Breast epithelium (tissue), 4 donors: ENCODE measurements at regions not wholly inside any gene's neighbourhood (a gene's known extent, or its start where the extent isn't known, plus 50 kb on each side); places are given as distances from the start of the nearest gene placed in this dataset.

Experiments used
- DNase-seq, 2 donors: peaks; one replicate each; pipeline ENCODE4 v3.0.0-alpha.2; 2019; ENCODE audit warnings: low spot score in 2 of 2
- H3K27ac ChIP-seq, 2 donors: fragments of 200-600 bp; sonication (generic) in 1 of 2; one replicate each; pipeline ENCODE4 v1.5.1; 2016 to 2019; ENCODE audit warnings: mild to moderate bottlenecking in 1 of 2
- H3K27me3 ChIP-seq, 2 donors: fragments of 200-600 bp; sonication (generic) in 1 of 2; one replicate each; pipeline versions ENCODE4 v1.5.1 to v1.6.0; 2017 to 2019; ENCODE audit warnings: control low read depth in 1 of 2, mild to moderate bottlenecking in 1 of 2
- H3K36me3 ChIP-seq: fragments of 200-600 bp; one replicate; pipeline ENCODE4 v1.5.1; 2019
- H3K4me1 ChIP-seq, 2 donors: fragments of 200-600 bp; sonication (generic); one replicate each; pipeline ENCODE4 v1.5.1; 2016 to 2019; ENCODE audit warnings: control low read depth in 1 of 2
- H3K4me3 ChIP-seq, 3 donors: fragments of 200-600 bp; sonication (generic); 1 replicate in 2 of 3; 2 replicates in 1 of 3; pipeline ENCODE4 v1.5.1; 2016 to 2019; ENCODE audit warnings: mild to moderate bottlenecking in 3 of 3, moderate library complexity in 2 of 3
- H3K9me3 ChIP-seq, 2 donors: fragments of 200-600 bp; sonication (generic) in 1 of 2; one replicate each; pipeline ENCODE4 v1.5.1; 2016 to 2019; ENCODE audit warnings: control low read depth in 1 of 2
- CTCF ChIP-seq, 3 donors: fragments of 450-650 bp; IDR thresholded peaks; one replicate each; pipeline ENCODE4 v1.5.1; 2016 to 2017; ENCODE audit warnings: antibody characterized with exemption in 3 of 3, mild to moderate bottlenecking in 3 of 3, moderate library complexity in 3 of 3
- POLR2A ChIP-seq: fragments of 450-650 bp; IDR thresholded peaks from one replicate; pipeline ENCODE4 v1.6.1; 2016; ENCODE audit warnings: antibody characterized with exemption, mild to moderate bottlenecking, moderate library complexity
- POLR2AphosphoS5 ChIP-seq, 3 donors: sonication (generic); formaldehyde crosslinking; IDR thresholded peaks; one replicate each; pipeline ENCODE4 v1.6.1; 2017; ENCODE audit warnings: antibody characterized with exemption in 3 of 3
- intact Hi-C: fragments of 100-400 bp; cut with DNase I; formaldehyde crosslinking; loops from one replicate; pipeline ENCODE4 v1.15.1; 2023; ENCODE audit warnings: low total_unique reads

- Histone ChIP-seq H3K36me3 (no peaks in the 10 kb centered on the region), H3K9me3 (no peaks in the 10 kb centered on the region), H3K27me3 (no peaks in the 10 kb centered on the region), H3K27ac (no peak overlapping the region), H3K4me3 (no peak overlapping the region), H3K4me1 (no peaks in the 10 kb centered on the region)
- DNase-seq, result no peak
- intact Hi-C loops, result no loop called here
- TF ChIP-seq POLR2AphosphoS5 (IDR thresholded peaks at IDR 0.05), result no peak
- TF ChIP-seq CTCF (IDR thresholded peaks at IDR 0.05), result no peak
- TF ChIP-seq POLR2A, result no peak
Observed at GRCh38 chr6:14983599-14984518, 262.0 kb upstream of the JARID2 start.

- Histone ChIP-seq H3K36me3 (no peaks in the 10 kb centered on the region), H3K9me3 (no peaks in the 10 kb centered on the region), H3K27ac (no peak overlapping the region), H3K27me3 (no peaks in the 10 kb centered on the region), H3K4me3 (no peak overlapping the region), H3K4me1 (no peaks in the 10 kb centered on the region)
- DNase-seq, result peak in 1 of 2 donors; percentile 24
- intact Hi-C loops, result no loop called here
- TF ChIP-seq CTCF (IDR thresholded peaks at IDR 0.05) (no peak), POLR2A (no peak), POLR2AphosphoS5 (IDR thresholded peaks at IDR 0.05) (no peak)
Observed at GRCh38 chr6:14984519-14984853, 261.4 kb upstream of the JARID2 start.

GRCh38 chr6:14985366-14985765 lies 260.5 kb upstream of the JARID2 start:
- TF ChIP-seq POLR2A (no peak), POLR2AphosphoS5 (IDR thresholded peaks at IDR 0.05) (no peak), CTCF (IDR thresholded peaks at IDR 0.05) (no peak)
- H3K27ac ChIP-seq, result no peak overlapping the region
- H3K9me3 ChIP-seq, result no peaks in the 10 kb centered on the region
- H3K4me1 ChIP-seq, result no peaks in the 10 kb centered on the region
- DNase-seq, result no peak
- intact Hi-C loops, result no loop called here
- H3K4me3 ChIP-seq, result no peak overlapping the region
- no peaks in the 10 kb centered on the region for H3K36me3 ChIP-seq
- H3K27me3 ChIP-seq, result no peaks in the 10 kb centered on the region

- no peaks in the 10 kb centered on the region for H3K9me3 ChIP-seq
- no peak overlapping the region for H3K4me3 ChIP-seq
- H3K36me3 ChIP-seq, result no peaks in the 10 kb centered on the region
- H3K27me3 ChIP-seq, result no peaks in the 10 kb centered on the region
- TF ChIP-seq POLR2A (no peak), CTCF (IDR thresholded peaks at IDR 0.05) (no peak), POLR2AphosphoS5 (IDR thresholded peaks at IDR 0.05) (no peak)
- intact Hi-C loops, result no loop called here
- H3K27ac ChIP-seq, result no peak overlapping the region
- H3K4me1 ChIP-seq, result no peaks in the 10 kb centered on the region
- no peak for DNase-seq
Observed at GRCh38 chr6:14986370-14986769, 259.5 kb upstream of the JARID2 start.

GRCh38 chr6:14987490-14987889 lies 258.4 kb upstream of the JARID2 start:
- TF ChIP-seq POLR2A (no peak), CTCF (IDR thresholded peaks at IDR 0.05) (no peak), POLR2AphosphoS5 (IDR thresholded peaks at IDR 0.05) (no peak)
- Histone ChIP-seq H3K36me3 (no peaks in the 10 kb centered on the region), H3K4me3 (no peak overlapping the region), H3K9me3 (no peaks in the 10 kb centered on the region), H3K27me3 (no peaks in the 10 kb centered on the region), H3K4me1 (no peaks in the 10 kb centered on the region), H3K27ac (no peak overlapping the region)
- no peak for DNase-seq
- intact Hi-C loops, result no loop called here
